NCI-H69 (cell line): ENCODE measurements at regions not wholly inside any gene's neighbourhood (a gene's known extent, or its start where the extent isn't known, plus 50 kb on each side); places are given as distances from the start of the nearest gene placed in this dataset.

Experiments
- DNase-seq: peaks from one replicate; lab custom pipeline; 2025; lab: John Stamatoyannopoulos, UW

DNA sequence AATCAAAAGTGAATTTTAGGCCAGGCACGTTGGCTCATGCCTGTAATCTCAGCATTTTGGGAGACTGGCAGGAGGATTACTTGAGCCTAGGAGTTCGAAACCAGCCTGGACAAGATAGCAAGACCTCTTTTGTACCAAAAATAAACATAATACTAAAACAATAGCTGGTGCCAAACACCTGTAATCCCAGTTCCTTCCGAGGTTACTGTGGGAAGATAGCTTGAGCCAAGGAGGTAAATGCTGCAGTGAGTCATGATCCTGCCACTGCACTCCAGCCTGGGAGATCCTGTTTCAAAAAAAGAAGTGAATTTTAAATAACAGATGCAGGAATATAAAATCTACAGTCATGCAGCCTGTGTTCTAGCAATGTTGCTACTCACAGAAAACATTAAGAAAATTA, 488.3 kb downstream of the PPARGC1A start:
- no peak for DNase-seq

DNA sequence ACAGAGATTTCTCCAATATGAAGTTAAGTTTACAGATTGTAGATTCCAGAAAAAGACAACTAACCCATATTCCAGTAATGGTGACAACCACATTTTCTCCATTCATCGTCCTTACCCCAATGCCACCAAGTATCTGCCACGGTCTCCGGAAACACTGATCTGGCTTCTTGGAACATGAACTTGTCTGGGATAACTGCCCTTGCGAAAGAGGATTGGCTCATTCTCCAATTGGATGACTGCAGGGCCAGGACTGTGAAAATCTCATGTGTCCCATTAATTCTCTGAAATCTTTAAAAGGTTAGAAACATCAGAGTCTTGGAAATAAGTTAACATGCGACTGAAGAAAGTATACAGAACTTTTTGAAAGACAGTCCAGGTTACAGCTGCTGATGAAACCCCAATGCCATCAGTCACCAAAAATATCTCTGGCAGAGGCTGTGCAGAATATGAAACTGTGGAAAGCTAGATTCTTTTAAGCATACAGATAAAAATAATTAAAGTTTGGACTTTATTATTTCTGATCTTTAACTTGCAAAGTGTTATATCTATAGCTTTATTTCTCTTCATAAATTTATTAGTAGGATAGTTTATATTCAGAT, 496.9 kb downstream of the PPARGC1A start:
- no peak for DNase-seq

DNA sequence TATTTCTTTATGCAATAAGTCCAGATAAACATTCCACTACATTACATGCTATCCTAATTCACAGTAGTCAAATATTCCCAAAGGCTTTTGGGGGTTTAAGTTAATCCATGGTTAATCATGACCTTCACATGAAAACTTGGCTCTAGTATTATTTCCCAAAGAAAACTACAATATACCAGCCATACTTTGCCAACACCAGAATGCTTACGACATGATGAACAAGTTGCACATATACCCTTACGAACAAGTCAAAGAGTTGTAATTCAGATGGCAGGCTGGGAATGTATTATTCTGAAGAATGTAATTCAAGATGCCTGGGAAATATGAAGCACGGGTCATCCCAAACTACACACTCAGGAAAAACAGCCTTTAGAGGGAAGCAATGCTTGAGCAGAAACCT, 499.6 kb downstream of the PPARGC1A start:
- no peak for DNase-seq

DNA sequence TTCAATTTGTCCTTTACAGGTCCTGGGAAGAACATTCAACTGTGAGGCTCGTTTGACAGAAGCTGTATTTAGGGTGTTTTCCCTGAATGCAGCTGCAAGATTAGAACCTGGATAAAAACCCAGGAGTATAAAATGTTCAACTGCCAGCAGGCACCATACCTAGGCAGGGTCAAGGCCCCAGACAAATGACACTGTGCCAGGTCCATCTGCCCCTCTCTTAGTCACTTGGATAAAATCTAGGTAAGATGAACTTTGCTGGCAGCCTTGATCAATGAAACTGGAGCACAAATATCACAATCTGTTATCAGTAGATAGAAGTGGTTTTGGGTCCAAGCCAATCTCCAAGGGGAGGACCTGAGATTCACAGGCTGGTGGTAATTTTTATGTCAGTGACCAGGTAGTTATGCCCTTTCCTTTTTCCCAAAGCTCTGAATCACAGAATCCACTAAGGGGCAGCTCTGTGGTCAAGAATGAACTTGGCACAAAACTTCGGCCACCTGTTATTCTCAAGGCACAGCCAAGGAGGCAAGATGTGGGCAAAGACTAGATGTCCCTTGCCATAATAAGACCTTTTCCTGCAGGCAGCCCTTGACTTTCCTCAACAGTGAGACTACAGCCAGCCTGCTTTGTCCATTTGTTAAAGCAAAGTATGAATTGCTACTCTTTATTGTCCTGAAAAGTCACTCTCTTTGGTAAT, 501.0 kb downstream of the PPARGC1A start:
- DNase-seq, result no peak

- DNase-seq, result no peak
Measured at GRCh38 chr4:23388255-23388654, 501.6 kb downstream of the PPARGC1A start.

DNA sequence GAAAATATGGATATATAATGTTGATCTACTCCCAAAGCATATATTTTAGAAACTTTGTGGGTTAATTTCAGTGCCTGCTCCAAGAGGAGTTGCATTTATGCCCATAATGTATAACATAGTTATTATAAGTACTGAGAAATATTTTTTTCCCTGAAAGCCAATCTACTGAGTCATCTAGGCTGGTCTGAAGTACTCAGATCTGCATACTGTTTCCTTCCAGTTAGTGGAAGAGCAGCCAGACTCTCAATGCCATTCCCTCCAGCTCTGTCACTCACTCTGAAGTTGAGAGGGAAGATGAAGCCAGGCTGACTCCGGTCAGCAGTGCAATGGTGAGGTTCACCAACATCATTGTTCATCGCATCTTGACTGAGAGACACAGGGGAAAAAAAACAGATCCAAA, 505.1 kb downstream of the PPARGC1A start:
- no peak for DNase-seq

DNA sequence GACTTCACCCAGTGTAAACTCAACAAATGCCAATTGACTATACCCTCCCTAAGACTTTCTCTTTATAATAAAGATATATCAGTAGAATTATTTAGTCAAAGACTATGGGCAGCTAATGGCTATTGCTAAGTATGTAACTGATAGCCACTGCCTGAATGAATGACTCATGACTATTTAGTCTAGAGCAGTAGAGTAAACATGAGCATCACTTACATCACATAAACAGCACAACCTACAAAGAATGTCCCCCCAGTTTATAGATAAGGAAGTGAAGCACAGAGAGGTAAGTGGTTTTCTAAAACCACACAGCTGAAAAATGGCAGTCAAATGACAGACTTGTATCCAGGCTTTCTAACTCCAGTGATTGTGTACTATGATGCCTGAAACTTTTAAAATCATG, 507.0 kb downstream of the PPARGC1A start:
- DNase-seq, result no peak

GRCh38 chr4:23374259-23374658, 515.6 kb downstream of the PPARGC1A start:
- no peak for DNase-seq

- DNase-seq, result peak; percentile 19
Measured at GRCh38 chr4:23373261-23373660, 516.6 kb downstream of the PPARGC1A start.

GRCh38 chr4:23371533-23371932, 518.3 kb downstream of the PPARGC1A start:
- DNase-seq, result no peak

DNA sequence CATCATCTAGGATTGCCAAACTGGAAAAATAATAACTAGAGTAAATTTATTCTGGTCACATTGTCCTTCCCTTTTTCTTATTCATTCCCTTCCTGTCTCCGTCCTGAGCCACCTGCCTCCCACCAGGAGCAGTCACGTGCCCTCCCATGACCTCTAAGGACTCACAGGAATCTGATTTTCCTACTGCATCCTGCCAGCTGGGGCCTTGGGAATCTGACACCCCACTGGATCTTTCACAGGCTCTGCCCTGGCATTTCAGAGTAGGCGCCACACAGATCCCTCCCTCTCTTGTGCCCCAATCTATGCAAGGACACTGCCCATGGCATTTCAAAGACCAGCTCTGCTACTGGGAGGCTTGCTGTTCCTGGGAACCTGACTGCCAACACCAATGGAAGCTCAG, 520.5 kb downstream of the PPARGC1A start:
- DNase-seq, result peak; percentile 8

DNA sequence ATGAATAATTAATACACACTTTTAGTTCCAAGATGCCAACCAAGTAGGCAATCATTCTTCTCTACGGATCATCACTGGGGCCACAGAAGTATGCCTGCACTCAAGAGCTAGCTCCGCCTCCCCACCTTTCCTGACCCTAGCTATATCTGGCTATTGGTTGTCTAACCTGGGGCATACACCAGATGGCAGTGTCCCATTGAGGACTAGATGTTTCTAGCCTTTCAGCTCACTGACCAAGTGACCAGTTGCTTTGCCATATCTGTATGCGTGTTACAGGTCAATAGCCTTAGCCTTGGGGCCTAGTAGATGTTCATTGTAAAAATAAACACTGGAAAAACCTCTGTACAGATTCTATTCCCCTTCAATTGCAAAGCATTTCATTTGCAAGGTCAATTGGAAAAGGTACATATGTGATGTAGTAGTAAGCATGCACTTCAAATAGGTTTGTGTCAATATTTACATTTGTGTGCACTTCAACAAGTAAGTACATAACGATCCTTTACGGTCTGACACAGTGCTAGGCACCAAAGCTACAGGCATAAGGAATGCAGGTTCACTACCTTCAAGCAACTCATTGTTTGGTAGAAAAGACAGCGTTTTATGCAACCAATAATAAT, 521.7 kb downstream of the PPARGC1A start:
- peak; percentile 52 for DNase-seq

GRCh38 chr4:23366557-23366906, 523.3 kb downstream of the PPARGC1A start:
- no peak for DNase-seq

GRCh38 chr4:23365871-23366556, 523.8 kb downstream of the PPARGC1A start:
- no peak for DNase-seq

DNA sequence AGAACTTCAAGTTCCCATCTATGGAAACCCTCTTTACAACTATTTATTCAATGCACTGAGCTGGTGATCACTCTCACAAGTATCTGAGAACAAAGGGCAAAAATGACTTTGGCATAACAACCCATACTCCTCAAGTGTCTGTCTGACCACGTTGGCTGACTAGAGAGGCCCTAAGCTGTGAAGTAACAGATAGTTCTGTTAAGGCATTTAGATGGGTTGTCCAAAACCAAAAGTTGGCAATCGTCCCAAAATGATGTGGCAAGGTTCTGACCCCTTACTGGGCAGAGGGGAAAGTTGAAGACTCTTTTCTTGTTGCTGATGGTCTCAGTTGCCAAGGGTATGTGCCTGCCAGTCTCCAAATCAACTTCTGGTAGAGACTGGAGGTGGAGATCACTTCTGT, 524.8 kb downstream of the PPARGC1A start:
- DNase-seq, result no peak

- no peak for DNase-seq
Measured at GRCh38 chr4:23364167-23364566, 525.7 kb downstream of the PPARGC1A start.

DNA sequence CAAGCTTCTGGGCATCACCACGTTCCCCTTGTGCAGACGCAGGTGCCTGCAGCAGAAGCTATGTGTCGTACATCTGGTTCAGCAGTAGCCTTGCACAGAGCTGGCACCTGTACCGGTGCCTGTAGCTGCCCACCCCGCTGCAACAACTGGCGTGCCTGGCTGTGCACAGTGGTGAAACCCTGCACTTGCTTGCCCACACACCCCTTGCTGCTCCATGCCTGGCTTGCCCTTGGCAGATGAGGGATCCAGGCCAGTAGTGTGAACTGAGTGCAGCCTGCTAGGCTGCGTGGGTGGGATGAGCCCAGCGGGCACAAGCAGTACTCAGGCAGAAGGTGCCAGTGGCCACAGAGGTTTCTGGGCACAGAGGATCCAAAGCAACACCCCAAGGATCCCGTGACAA, 528.4 kb downstream of the PPARGC1A start:
- DNase-seq, result no peak

- no peak for DNase-seq
Measured at GRCh38 chr4:23360718-23361117, 529.1 kb downstream of the PPARGC1A start.

DNA sequence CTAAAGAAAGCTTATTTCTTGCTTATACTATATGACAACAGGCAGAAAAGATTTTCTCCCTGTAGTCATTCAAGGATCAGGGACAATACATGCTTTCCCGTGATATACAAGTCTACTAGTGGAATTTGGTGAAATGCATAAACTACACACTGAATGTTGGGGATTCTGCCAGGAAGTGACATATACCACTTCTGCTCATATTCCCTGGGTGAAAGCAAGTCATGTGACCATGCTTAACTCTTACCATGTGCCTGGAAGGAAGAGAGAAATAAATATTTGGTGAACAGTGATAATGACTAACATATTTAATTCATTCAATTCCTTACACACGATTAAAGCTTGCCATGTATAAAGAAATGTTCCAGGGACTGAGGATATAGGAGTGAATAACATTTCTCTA, 534.6 kb downstream of the PPARGC1A start:
- DNase-seq, result no peak

DNA sequence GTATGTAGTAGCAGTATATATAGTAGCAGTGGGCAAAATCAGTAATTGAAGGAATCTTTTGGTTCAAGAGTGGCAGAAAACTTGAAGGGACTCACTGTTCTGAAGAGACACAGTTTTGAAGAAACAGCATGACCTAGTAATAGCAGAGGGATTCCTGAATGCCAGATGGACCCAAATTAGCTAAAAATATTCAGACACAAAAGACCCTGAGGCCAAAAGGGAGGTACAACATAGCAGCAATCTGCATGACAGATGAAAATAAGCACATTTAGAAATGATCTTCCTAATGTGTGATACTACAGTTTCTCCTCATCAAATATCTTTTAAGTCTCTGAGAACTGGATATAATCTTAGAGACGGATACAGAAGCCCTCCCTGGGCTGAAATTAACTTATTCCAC, 536.6 kb downstream of the PPARGC1A start:
- peak; percentile 12 for DNase-seq

- DNase-seq, result no peak
Measured at GRCh38 chr4:23348789-23349498, 540.9 kb downstream of the PPARGC1A start.

DNA sequence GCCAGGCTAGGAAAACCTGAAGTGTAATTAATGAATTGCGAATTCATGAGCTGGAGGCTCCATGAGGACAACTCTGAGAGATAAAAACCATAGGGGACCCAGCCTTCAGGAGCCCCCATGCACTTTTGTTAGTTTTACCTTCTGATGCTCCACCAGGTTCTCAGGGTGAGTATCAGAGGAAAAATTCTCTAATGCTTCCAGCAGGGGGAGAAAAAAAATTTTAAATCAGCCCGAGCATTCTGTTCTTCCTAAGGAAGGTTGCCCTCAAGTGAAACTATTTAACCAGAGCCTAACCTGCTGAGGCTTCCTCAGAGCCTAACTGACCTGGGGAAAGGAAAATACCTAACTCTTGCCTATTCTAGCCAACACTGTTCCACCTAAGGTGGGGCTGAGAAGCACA, 552.6 kb downstream of the PPARGC1A start:
- no peak for DNase-seq
